HG02973 (cell line): ENCODE measurements at regions not wholly inside any gene's neighbourhood (a gene's known extent, or its start where the extent isn't known, plus 50 kb on each side); places are given as distances from the start of the nearest gene placed in this dataset.
A peak's percentile ranks its signal among the peaks of the same experiment; 100 is the strongest.

ENCODE experiments used
- ATAC-seq: cut with Tn5 transposase; IDR thresholded peaks from one replicate; pipeline ENCODE4 v1.9.1; 2021; ENCODE audit warnings: moderate library complexity; ENCODE audit not compliant: unreplicated experiment

DNA sequence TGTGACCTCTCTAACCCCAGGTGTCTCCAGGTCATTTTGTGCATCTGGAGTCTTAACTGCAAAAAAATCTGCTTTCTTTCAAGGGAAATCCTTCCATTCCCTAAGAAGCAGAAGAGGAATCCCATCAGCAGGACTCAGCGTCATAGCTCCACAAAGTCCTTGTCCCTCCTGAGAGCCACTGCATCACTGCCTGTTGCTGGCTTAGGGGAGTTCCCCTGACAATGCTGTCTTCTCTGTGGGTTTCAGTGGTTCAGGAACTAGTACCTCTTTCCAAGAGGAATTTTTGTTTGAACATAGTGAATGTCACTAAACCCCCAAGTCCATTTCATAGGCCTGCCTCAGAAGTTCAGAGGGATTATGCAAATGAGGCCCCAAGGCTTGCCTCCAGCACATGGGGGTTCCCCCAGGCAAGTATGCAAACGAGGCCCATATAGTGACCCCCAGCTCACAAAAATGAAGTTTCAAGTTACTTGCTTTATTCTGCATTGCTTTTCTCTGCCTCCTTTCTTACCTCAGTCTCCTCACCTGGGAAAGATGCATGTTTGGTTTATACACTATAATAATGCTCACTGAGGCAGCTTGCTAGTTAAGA lies 513.9 kb upstream of the MEX3C start:
- no peak for ATAC-seq

DNA sequence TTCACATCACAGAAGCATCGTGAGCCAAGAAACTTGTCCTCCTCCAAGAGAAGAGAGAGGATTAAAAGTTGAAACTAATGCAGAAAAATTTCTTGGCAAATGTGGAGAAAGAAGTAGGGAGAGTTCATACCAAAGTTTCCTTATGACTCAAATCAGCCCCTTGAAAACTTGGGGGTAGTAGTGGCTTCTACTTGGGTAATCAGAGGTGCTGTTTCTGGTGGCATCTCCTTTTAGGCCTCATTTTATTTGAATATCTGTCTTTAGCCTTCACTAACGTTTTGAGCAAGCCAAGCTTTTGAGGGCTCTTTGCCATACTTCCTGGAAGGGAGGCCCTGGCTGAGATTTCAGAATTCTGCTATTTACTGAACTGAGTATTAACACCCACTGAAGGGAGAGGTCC lies 515.3 kb upstream of the MEX3C start:
- ATAC-seq, result no peak

DNA sequence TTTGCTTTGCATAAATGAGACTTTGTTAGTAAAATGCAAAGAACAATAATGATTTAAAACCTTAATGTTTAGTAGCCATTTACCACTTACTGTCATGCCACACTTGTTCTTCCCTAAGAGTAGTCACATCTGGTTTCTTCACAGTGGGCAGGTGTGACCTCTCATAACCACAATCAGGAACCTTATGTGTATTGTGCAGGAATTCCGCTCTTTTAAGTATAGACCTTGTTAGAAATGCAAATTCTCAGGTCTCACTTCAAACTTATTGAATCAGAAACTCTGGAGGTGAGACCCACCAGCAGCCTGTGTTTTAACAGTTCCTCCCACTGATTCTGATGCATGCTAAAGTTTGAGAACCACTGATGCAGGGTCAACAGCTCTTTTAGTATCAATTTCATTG lies 518.8 kb upstream of the MEX3C start:
- ATAC-seq, result no peak

DNA sequence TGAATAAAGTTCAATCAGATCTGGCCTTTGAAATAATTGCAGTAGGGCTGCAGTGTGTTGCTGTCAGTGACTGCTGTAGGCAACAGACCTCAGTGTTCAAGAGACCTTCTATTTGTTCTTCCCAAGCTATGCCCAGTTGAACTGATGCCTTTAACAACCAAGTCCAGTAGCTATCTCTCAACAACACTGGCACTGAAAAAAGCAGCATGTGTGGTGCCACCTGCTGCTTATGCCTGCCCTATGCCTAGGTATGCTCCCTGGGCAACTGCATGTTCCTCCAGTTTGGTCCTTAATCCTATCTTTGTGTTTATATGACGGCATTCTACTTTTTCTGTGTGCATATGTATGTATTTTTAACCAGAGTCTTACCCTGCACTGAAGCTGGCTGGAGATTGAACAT lies 523.9 kb upstream of the MEX3C start:
- no peak for ATAC-seq

DNA sequence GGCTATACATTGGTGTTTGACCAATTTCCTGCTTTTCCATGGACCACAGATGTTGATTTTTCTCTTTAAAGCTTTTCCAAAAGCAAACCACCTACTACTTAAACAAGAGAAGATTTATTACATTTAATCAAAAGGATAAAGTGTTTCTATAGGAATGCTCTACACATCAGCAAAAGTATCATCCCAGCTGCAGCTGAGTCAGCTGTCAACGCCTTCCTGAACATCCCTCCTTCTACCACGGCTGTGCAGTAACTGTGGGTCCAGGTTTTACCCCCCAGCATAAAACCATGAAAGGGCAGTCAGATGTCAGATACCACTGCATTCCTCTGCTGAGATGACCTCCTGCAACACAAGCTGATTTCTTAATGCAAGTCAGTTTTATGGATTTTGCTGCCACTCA lies 524.5 kb upstream of the MEX3C start:
- no peak for ATAC-seq

DNA sequence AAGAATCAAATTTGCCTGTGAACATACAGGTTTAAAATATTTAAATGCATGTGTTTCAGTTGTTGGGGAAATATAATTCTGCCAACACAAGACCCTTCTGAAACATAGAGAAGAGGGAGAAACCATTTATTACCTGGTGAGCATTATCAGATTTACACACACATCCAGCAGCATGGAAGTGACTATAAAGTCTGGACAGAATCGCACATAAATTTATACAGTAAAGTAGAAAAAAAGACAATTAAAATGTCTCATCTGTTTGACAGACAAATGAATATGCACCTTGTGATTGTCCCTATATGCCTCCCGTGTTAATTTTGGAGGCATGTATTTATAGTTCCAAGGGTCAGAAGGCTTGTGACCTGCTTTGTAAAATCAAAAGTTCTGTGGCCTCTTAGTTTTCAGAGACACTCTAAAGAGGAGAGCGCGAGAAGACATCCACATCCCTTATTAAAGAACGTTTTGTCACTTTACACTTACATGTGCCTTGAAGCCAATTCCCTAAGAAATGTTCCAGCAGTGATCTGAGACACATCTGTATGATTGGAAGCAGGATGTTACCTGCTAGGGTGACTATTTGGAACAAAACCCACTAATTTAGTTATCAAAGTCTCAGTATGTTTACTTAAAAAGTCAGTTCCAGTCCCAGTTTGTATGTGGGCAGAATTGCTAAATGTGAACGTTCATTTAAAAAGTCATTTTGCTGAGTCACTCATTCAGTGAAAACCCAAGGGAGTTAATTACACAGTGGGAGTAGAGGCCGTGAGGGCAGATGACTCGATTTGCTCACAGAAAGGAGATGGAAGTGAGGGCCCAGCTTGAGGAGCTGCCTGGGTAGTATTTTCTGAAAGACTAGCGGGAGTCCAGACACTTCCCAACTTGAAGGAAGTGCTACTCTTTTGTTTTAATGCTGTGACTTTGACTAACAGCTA lies 527.6 kb upstream of the MEX3C start:
- ATAC-seq, result no peak

DNA sequence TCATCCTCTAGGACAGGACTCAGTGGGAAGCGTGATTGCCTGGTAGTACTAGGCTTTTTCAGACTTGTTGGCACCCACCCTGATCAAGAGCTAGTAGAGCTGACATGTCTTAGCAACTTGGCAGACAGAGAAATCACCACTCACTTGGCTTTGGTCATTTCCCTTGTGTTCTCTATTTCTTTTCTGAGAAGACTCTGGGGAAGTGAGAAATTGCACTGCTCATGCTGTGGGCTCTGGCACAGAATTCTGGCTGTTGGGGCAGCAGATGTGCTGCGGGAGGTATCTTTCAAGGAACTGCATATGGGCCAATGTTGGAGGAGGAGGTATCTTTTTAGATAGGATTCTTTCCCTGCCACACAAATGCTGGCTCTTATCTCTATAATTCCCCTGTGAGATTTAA lies 529.1 kb upstream of the MEX3C start:
- no peak for ATAC-seq

DNA sequence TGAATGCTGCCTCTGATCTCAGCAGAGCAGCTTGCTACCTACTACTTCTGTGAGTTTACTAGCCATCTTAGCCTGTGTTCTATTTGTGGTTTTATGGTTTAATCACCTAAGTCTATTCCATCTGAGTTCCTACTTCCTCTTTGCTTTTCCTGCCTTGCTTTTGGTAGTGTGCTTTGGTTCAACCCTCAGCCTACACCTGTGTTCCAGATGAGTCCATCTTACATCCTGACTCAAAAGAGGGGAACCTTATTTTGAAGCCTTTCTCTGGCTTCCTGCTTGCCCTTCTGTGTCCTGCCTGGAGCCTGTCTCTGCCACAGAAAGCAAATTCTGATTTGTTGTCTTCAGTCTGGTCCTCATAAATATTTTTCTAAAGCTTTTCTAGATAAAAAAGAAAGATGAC lies 530.3 kb upstream of the MEX3C start:
- peak; percentile 55 for ATAC-seq

DNA sequence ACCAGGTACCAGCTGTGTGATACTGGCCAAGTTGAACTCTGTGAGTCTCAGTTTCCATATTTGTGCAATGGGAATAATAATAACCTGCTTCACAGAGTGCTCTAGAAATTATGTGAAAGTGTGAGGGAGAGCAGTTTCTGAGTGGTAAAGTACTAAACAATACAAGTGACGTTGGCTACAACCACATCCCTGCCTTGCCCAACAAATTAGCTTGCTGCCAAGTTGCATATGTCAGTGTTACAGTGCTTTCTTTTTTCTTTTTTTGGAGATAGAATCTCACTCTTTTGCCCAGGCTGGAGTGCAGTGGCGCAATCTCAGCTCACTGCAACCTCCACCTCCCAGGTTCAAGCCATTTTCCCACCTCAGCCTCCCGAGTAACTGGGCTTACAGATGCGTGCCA lies 533.6 kb upstream of the MEX3C start:
- no peak for ATAC-seq

DNA sequence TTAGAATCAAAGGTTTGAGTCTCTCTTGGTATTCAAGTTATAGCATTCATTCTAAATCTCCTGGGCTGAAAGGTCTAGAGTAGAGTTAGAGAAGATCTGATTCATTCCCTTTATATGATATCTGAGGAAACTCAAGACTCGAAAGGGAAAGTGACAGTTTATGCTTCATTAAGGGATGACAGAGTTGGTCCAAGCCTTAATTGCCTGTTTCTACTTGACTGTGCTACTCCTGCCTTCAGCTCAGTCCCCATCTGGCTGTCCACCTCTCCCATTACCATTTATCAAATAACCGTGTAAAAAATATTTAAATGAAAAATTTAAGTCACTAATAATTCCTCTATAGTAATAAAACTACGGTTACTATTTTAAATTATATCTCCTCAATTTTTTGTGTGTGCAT lies 537.1 kb upstream of the MEX3C start:
- no peak for ATAC-seq

DNA sequence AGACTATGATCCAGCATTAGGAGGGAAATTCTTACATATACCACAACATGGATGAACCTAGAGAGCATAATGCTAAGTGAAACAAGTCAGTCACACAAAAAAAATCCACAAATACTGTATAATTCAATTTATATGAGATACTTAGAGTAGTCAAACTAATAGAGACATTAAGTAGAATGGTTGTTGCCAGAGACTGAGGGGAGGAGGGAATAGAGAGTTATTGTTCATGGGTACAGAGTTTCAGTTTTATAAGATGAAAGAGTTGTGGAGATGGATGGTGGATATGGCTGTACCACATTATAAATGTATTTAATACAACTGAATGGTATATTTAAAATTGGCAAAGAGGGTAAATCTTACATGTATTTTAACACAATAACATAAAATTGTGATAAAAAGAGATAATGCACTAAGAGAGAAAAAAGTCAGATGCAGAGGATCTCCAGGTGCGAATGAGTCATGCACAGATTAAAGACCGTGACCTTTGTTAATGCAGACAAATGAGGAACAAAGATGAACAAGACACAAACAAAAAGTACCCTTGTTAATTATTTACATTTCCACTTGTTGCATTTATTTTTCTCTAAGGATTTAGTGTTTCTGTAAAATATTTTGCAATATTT lies 541.7 kb upstream of the MEX3C start:
- peak; percentile 79 for ATAC-seq

DNA sequence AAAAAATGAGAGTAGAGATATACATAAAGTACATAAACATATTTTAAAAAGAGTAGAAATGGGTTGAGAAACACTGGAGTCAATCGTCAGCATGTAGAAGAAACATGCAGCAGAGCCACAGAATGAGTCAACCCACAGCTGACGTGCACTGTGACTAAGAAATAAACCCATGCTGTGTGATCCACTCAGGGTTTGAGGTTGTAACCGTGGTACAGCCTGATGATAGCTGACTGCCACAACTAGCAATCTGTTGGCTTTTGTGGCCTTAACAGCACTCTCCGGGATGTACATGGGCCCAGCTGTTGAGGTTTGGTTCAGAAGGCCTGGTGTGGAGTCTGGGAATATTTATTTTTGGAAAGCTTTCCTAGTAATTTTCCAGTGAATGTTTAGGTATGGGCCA lies 554.4 kb upstream of the MEX3C start:
- ATAC-seq, result no peak

DNA sequence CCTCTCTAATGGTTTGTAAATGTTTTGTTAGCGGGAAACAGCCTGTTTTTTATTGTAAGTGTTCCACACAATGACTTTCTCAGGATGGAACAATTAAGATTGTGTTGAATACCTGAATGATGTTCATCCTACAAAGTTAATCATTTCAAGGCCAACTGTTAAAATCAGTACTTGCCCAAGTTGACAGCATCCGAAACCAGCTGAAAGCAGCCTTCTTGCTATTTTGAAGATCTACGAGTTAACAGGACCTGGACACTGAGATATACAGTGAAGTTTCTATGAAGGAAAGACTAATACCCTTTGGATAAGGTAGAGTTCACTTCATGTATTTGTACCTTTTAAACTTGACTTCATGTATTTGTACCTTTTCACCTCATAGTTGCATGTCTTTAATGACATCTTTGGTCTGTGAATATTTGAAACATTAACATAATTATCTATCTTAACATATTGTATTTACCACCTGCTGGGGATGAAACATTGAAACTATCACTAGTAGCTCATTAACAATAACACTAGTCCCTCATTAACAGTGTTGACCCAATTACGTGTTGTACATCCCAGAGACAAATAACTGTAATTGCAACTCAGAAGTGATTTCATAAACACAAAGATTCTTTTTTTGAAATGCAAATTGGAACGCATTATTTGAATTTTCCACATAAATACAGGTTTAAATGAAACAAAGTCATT lies 556.0 kb upstream of the MEX3C start:
- no peak for ATAC-seq

DNA sequence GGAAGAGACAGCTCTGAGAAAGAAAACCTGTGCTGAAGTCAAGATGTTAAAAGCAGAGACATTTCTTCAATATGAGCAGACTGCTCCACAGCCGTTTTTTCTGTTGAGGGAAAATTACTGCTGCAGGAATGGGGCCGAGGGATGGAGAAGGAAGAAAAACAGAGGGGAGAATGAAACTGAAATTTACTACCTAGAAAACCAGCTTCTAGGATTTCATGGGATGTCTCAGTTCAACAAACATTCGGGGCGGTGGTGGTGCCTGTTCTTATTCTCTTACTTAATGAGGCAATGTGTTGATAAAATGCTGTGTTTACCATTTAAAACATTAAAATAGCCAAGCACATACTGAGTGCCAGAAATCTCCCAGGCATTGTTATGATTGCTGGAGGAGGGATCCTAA lies 557.1 kb upstream of the MEX3C start:
- no peak for ATAC-seq

DNA sequence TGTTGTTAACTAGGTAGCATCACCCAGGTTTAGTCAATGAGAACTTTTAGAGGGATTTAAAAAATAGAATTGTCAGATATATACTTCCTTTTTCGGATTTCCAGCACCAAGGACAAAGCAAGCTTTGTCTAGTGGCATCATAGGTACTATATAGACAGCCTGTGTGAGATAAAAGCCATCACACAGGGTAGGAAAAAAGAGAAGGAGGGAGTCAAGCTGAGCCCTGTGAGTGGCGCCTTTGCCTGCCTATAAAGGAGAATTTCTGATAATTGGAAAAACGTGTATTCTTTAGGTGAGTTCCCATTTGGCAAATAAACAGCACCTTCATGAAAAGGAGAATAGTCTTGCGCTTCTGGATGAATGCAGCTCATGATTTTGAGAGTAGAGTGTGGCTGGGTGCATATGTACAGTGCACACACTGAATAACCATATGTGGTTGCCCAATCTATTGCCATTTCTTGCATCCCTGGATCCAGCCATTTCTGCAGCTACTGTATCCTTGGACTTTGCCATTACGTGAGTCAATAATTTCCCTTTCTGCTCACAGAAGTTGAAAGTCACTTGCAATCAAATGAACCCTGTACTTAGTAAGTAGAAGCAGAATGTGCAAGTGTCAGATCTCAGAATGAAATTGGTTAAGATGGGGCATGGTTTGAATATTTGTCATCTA lies 559.9 kb upstream of the MEX3C start:
- no peak for ATAC-seq

DNA sequence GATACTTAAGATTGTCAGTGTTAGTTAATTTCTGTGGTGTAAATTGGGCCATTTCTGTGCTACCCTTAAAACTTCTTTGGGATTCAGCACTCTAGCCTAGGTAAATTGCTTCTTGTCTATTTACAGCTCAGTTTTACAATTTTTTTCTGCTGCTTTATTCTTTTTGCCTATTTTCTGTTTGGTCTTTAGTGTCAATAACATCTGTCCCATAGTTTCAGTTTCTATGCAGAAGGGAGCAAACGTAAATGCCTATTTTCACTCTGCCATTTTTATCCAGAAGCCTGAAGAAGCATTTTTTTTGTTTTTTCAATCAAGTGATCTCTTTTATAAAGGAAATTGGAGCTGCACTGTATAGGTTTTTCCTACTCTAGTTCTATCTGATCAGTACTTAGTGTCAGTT lies 564.9 kb upstream of the MEX3C start:
- no peak for ATAC-seq

DNA sequence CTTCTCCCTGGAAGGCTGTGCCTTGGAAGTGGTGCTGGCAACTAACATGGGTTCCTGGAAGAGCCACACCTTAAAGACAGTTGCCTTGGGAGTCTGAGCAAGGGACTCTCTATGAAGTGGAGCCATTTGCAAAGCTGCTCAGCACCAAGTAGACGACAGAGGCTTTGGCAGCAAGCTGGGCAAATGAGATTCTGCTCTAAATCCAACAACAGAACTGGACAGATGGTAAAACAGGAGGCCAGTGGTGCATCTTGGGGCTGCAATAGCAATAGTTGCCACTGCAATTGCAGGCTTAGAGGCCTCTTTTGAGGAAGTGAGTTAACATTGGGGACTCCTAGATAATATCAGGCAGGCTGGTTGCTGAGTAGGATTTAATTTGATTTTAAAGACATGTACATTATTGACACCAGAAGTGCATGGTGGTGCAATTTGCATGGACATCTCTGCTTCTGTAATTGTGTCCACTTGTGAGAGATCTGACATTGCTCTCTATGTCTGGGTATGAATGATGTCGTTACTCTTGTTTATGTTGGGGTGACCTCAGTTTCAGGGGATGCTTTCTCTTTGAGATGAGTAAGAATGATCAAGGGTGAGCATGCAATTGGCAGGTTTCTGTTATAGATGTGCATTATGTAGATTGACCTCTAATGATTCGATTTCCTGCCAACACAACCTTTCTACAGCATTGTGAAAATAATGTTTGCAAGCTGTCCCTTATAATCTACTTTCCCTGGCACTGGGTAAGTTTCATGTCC lies 568.3 kb upstream of the MEX3C start:
- ATAC-seq, result no peak

DNA sequence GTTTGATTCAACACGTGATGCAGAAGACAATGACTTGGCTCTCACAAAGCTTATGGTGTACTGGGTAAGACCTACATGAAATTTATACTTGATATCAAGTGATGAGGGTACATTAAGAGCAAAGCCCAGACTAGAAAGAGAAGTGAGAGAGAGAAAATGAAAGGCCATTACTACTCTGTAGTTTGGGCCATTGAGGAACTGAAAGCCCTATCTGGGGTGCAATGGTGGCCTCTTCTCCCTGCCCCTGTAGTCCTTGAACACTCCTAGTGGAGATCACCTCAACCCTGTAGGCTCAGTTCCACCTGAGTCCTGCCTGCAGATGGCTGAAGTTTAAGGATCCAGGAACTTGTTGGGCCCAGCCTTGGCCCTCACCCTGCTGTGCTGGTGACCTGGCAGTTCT lies 569.8 kb upstream of the MEX3C start:
- no peak for ATAC-seq

DNA sequence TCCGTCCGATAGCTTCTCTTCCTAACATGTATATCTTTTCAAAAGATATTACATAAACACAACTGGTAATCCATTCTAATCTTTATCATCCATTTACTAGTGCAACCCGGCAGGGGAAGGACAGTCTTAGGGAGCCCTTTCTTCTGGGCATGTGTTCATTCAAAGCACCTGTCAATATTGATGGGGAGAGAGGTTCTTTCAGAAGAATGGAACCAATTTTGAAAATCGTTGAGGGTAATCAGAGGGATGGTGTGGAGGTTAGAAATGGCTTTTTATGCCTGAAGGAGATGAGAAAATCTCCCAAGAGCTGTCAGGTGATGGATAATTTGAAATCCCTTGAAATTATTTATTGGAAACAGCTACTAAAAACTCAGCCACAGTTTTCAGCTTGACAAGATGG lies 561.9 kb upstream of the DCC start:
- no peak for ATAC-seq

DNA sequence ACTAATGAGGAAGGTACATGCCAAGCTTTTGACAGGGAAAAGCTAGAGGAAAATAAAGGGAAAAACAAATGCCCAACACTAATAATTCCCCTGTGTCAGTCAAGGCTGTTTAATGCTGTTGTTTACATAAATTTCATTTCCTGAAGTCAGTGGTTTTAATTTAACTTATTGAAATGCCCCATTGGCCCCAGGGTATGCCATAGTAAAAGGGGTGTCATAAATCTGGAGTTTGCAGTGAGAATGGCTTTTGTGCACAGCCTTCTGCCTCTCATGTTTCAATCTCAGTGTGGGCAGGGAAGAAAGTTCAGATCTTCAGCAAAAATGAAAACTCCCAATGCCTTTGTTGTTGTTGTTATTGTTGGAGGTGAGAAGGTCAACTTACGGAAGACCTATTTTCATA lies 550.1 kb upstream of the DCC start:
- ATAC-seq, result no peak
